Immature natural killer cell (primary cell): ENCODE measurements at regions not wholly inside any gene's neighbourhood (a gene's known extent, or its start where the extent isn't known, plus 50 kb on each side); places are given as distances from the start of the nearest gene placed in this dataset.

Experiments used
- DNase-seq, 3 donors: peaks; one replicate each; pipeline ENCODE4 v3.0.0; 2022; ENCODE audit warnings: mixed read lengths in 1 of 3
- H3K27ac Mint-ChIP-seq, 6 donors: one replicate each; pipeline ENCODE4 v1.8.0; 2020; ENCODE audit warnings: mixed read lengths in 6 of 6, mild to moderate bottlenecking in 5 of 6, inconsistent platforms in 4 of 6, moderate library complexity in 3 of 6
- H3K27me3 Mint-ChIP-seq, 3 donors: one replicate each; pipeline ENCODE4 v1.8.0; 2020 to 2021; ENCODE audit warnings: low read depth in 3 of 3, mild to moderate bottlenecking in 3 of 3, mixed read lengths in 3 of 3, moderate library complexity in 3 of 3, inconsistent platforms in 1 of 3
- H3K36me3 Mint-ChIP-seq, 3 donors: one replicate each; pipeline ENCODE4 v1.8.0; 2020; ENCODE audit warnings: mixed read lengths in 3 of 3, inconsistent platforms in 2 of 3, mild to moderate bottlenecking in 2 of 3
- H3K4me1 Mint-ChIP-seq, 2 donors: one replicate each; pipeline ENCODE4 v1.8.0; 2020; ENCODE audit warnings: inconsistent platforms in 2 of 2, mild to moderate bottlenecking in 2 of 2, mixed read lengths in 2 of 2, moderate library complexity in 1 of 2
- H3K4me3 Mint-ChIP-seq, 5 donors: one replicate each; pipeline ENCODE4 v1.8.0; 2020; ENCODE audit warnings: mild to moderate bottlenecking in 5 of 5, mixed read lengths in 5 of 5, inconsistent platforms in 3 of 5, moderate library complexity in 3 of 5
- H3K9me3 Mint-ChIP-seq, 6 donors: one replicate each; pipeline ENCODE4 v1.8.0; 2020; ENCODE audit warnings: mild to moderate bottlenecking in 6 of 6, mixed read lengths in 6 of 6, inconsistent platforms in 4 of 6, moderate library complexity in 3 of 6

DNA sequence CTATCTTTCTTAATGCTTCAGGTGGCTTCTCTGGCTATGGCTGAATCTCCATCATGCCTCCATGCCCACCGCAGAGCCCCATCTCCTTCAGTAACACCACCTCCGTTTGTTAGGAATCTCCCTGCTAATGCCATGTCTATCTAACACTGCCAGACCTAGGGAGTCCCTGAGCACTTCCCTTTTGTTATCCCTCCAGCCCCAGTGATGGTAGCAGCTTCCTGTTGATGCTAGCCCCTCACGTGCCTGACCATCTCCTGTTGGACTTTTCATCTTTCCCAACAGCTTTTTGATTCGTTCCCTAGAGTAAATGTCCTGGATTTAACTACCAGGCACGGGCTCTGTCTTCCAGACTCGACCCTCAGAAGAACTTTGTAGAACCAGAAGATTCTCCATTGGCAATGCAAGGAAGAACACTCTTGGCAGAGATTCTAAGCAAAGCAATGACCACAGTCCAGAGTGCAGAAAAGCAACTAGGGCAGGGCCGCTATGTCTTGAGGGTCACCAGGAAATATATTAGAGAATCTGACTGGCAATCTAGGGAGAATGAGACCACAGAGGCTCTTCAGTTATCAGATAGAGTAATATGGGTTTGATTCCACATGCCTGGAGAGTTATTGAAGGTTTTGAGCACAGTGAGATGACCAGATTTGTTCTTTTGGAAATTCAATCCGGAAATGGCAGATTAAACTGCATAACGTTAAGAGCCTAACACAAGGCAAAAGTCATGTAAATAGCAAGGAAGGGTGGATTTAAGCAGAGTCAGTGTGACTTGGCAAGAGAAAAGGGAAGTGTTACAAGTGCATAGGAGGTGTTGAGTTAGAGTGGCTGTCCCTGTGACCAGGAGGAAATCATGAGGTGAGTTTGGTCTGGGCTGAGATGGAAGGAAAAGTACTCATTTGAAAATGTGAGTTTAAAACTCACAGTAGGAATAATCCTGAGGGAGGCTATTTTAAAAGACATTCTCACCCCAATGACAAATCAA, 555.2 kb downstream of the ACTL7B start:
- Mint-ChIP-seq H3K27me3 (no peaks in the 10 kb centered on the region), H3K36me3 (peaks cover 0 to 4% (median 0%) of the 10 kb centered on the region in 3 donors), H3K4me1 (no peaks in the 10 kb centered on the region), H3K4me3 (no peak overlapping the region), H3K27ac (no peak overlapping the region), H3K9me3 (peaks cover 0 to 24% (median 9%) of the 10 kb centered on the region in 6 donors)
- no peak for DNase-seq

DNA sequence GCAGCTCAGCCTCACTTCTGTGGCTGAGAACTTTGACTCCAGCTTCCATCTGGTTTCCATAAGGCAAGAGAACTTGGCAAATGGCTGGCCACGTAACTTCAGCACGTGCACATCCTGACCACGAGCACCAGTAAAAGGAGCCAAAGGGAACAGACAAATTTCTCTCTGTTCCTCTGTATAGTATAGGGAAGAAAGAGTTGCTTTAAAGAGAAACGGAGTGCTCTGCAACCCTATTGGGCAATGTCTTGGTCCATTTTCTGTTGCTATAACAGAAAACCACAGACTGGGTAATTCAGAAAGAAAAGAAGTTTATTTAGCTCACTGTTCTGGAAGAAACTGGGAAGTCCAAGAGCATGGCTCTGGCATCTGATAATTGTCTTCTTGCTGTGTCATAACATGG, 558.7 kb downstream of the ACTL7B start:
- H3K27ac Mint-ChIP-seq: no peak overlapping the region
- no peaks in the 10 kb centered on the region for H3K36me3 Mint-ChIP-seq
- no peaks in the 10 kb centered on the region for H3K4me1 Mint-ChIP-seq
- H3K9me3 Mint-ChIP-seq: peaks cover 0 to 22% (median 5%) of the 10 kb centered on the region in 6 donors
- peaks cover 0 to 1% (median 0%) of the 10 kb centered on the region in 3 donors for H3K27me3 Mint-ChIP-seq
- DNase-seq: no peak
- H3K4me3 Mint-ChIP-seq: no peak overlapping the region

DNA sequence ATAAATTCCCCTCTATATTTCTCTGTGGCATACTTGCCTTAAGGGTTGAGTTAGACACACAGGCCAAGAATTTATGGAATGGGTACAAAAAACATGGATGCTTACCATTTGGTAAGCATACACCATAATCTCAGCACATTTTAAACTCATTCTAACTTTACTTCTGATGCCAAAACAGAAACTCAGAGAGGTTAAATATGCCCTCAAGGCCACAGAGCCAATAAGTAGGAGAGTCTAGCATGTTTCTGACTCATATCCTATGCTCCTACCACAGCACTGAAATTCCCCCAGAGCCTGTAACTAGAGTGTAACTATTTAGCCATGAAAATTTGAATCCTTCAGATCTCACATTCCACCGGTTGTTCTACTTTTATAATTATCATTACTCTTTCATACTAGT, 559.7 kb downstream of the ACTL7B start:
- DNase-seq: no peak
- peaks cover 0 to 22% (median 4%) of the 10 kb centered on the region in 6 donors for H3K9me3 Mint-ChIP-seq
- H3K27ac Mint-ChIP-seq: no peak overlapping the region
- no peak overlapping the region for H3K4me3 Mint-ChIP-seq
- no peaks in the 10 kb centered on the region for H3K4me1 Mint-ChIP-seq
- peaks cover 0 to 1% (median 0%) of the 10 kb centered on the region in 3 donors for H3K27me3 Mint-ChIP-seq
- H3K36me3 Mint-ChIP-seq: no peaks in the 10 kb centered on the region

DNA sequence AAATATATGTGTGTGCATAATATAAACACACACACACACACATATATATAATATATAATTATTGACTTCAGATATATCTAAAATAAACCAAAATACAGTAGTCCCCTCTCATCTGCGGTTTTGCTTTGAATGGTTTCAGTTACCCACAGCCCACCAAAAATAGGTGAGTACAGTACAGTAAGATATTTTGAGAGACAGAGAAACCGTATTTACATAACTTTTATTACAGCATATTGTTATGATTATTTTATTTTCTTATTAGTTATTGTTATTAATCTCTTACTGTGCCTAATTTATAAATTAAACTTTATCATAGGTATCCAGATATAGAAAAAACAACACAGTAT, 564.2 kb downstream of the ACTL7B start:
- Mint-ChIP-seq H3K4me3 (no peak overlapping the region), H3K36me3 (no peaks in the 10 kb centered on the region), H3K27ac (no peak overlapping the region), H3K4me1 (no peaks in the 10 kb centered on the region), H3K27me3 (peaks cover 2 to 3% (median 2%) of the 10 kb centered on the region in 3 donors), H3K9me3 (peaks cover 0 to 11% (median 5%) of the 10 kb centered on the region in 6 donors)
- DNase-seq: no peak

DNA sequence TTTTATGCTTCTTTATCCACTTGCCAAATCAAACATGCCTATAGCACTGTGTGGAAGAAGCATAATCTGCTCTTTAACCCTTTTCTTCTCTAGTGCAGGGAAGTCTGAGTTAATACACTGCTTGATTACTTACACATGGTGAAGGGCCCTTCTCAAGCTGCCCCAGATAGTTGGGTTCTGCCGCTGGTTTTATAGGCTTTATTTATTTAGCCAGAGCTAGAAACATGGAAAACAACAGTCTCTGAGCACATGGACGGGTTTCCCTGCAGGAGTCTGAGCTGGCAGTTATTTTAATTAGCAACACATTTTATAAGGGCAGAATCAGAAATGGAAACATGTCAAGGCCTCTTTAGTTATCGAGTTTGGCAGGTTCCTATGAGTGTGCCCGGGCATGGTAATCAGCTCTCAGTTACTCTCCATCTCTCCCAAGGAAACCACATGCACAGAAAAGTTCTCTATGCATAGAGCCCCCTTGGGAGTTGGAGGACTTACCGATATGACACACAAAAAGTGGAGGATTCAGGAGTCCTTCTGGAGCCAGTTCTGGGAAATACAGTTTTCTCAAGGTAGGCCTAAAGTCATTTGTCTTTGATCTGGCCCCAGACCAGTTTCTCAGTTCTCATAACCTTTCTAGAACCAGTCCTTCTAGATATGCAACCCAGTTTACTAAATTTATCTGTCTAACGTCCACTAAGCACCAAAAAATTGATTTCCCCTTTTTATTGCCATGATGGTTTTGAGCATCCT, 564.8 kb downstream of the ACTL7B start:
- Mint-ChIP-seq H3K9me3 (peaks cover 0 to 14% (median 5%) of the 10 kb centered on the region in 6 donors), H3K4me3 (no peak overlapping the region), H3K4me1 (no peaks in the 10 kb centered on the region)

DNA sequence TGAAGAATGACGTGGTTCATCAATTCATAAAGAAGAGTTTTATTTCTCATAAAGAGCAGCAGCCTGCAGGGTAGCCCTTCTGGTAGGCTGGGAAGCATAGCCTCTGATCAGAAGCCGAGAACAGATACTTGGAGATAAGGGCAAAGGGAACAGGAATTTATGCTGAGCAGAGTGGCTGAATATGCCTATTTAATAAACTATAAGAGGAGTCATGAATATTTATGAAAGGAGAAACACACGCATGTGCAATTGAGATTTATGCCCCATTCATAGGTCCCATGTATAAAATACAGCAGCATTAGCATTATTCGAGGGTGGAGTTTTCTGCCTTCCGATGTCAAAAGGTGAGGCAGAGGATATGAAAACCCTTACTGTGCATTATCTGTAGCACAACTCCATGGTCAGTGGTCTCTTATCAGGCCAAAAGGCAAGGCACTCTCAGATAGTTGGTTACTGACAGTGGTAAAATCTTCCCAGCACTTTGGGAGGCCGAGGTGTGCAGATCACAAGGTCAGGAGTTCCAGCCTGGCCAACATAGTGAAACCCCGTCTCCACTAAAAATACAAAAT, 569.1 kb downstream of the ACTL7B start:
- DNase-seq: no peak
- Mint-ChIP-seq H3K4me1 (no peaks in the 10 kb centered on the region), H3K27ac (no peak overlapping the region), H3K27me3 (peaks cover 1 to 2% (median 2%) of the 10 kb centered on the region in 3 donors), H3K4me3 (no peak overlapping the region), H3K36me3 (no peaks in the 10 kb centered on the region), H3K9me3 (peaks cover 0 to 18% (median 3%) of the 10 kb centered on the region in 6 donors)

More for the DNA sequence above, 564.8 kb downstream of the ACTL7B start:
- DNase-seq: no peak
- Mint-ChIP-seq H3K27ac (no peak overlapping the region), H3K27me3 (peaks cover 2 to 3% (median 2%) of the 10 kb centered on the region in 3 donors), H3K36me3 (no peaks in the 10 kb centered on the region)

DNA sequence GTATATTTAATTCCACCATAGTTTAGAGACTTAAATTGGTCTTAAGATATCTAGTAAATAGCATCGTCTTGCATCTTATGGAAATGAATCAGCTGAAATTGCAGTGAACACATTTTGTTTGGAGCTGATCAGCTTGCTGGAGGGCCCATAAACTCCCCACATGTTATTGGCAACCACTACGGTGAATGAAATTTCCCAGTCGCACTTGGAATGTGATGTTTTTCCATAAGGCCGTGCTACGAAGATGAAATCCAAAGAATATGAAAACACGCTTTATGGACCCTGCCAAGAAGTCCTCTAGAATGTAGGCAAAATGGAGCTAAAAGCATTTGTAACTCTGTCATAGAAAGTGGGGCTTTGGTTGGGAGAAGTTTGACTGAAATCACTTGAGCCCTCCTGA, 572.1 kb downstream of the ACTL7B start:
- Mint-ChIP-seq H3K4me1 (no peaks in the 10 kb centered on the region), H3K9me3 (peaks cover 0 to 28% (median 6%) of the 10 kb centered on the region in 6 donors), H3K4me3 (no peak overlapping the region), H3K27me3 (peaks cover 1 to 2% (median 1%) of the 10 kb centered on the region in 3 donors), H3K36me3 (peaks cover 0 to 4% (median 0%) of the 10 kb centered on the region in 3 donors), H3K27ac (no peak overlapping the region)
- DNase-seq: no peak

DNA sequence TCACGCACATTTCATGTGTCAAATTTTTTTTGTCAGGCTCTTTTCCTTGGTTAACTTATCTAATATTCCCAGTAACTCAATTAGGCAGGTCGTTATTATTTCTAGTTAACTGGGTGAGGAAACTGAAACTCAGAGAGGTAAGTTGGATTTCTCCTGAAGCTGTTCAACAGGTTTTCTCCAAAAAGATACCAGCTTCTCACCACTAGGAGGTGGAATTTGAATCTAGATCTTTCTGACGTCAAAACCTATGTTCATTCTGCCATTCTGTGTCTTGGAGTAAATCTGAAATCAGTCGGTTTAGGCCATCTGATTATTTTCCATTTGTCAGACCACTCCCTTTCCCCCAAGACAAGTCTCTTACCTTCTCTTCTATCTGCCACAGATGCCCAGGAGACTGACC, 572.9 kb downstream of the ACTL7B start:
- peaks cover 0 to 30% (median 6%) of the 10 kb centered on the region in 6 donors for H3K9me3 Mint-ChIP-seq
- peaks cover 0 to 4% (median 0%) of the 10 kb centered on the region in 3 donors for H3K36me3 Mint-ChIP-seq
- peaks cover 0 to 1% (median 0%) of the 10 kb centered on the region in 3 donors for H3K27me3 Mint-ChIP-seq
- H3K27ac Mint-ChIP-seq: no peak overlapping the region
- H3K4me3 Mint-ChIP-seq: no peak overlapping the region
- no peaks in the 10 kb centered on the region for H3K4me1 Mint-ChIP-seq
- DNase-seq: no peak

DNA sequence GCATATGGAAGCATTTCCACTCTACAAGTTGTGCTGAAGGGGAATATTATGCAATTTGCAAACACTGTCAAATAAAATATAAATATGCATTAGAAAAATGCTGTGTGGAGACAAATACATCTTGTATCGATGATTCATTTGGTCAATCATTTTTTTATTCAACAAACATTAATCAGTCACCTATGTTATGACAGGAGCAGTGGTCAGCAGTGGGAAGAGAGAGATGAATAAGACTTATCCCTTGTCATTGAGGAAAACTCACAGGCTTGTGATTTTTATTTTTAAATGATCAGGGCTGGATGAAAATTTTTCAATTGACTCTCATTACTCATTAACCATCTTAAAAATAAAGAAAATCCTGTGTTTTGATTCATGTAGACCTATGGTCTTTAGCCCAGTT, 574.1 kb downstream of the ACTL7B start:
- Mint-ChIP-seq H3K27ac (no peak overlapping the region), H3K9me3 (peaks cover 0 to 41% (median 6%) of the 10 kb centered on the region in 6 donors), H3K4me3 (no peak overlapping the region)

DNA sequence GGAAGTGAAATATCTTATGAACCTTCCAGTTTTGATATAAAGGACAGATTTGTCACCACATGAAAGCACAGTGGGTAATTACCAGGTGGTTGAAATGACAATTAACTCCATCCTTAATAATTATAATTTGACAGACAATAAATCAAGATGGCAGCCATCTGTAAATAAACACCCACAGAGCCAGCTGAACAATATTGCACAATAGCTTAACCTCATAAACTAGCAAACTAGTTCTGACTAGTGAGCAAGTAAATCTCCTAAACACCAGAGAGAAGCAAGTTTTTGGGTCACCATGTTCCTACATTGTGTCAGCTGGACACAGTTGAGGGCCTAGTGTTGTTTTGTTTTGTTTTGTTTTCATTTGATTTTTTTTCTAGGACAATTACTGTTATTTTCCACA, 577.4 kb downstream of the ACTL7B start:
- Mint-ChIP-seq H3K27me3 (peaks cover 0 to 1% (median 0%) of the 10 kb centered on the region in 3 donors), H3K27ac (no peak overlapping the region), H3K4me1 (no peaks in the 10 kb centered on the region), H3K4me3 (no peak overlapping the region), H3K9me3 (peaks cover 0 to 42% (median 2%) of the 10 kb centered on the region in 6 donors), H3K36me3 (peaks cover 0 to 4% (median 0%) of the 10 kb centered on the region in 3 donors)
- DNase-seq: no peak

More for the DNA sequence above, 574.1 kb downstream of the ACTL7B start:
- peaks cover 0 to 1% (median 0%) of the 10 kb centered on the region in 3 donors for H3K27me3 Mint-ChIP-seq
- H3K36me3 Mint-ChIP-seq: peaks cover 0 to 4% (median 0%) of the 10 kb centered on the region in 3 donors
- DNase-seq: no peak
- no peaks in the 10 kb centered on the region for H3K4me1 Mint-ChIP-seq

DNA sequence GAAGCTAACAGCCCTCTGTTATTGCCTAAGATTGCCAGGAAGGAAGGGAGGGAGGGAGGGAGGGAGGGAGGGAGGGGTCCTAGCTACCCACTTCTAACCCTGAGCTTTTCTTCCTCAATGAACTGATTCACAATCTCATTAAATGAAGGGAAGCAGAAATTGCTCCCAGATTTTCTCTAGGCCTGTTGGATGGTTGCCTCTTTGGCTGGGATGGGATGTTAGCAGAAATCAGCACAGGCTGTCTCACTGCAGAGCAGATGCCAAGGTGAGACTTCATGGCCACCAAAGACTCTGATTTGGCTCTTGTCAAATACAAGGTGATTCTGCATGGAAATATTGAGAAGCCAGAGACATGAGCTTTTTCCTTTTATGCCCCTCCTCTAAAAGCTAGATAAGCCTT, 578.6 kb downstream of the ACTL7B start:
- no peaks in the 10 kb centered on the region for H3K4me1 Mint-ChIP-seq
- H3K9me3 Mint-ChIP-seq: peaks cover 0 to 42% (median 2%) of the 10 kb centered on the region in 6 donors
- no peak overlapping the region for H3K27ac Mint-ChIP-seq
- no peak overlapping the region for H3K4me3 Mint-ChIP-seq
- no peak for DNase-seq
- H3K36me3 Mint-ChIP-seq: peaks cover 0 to 4% (median 0%) of the 10 kb centered on the region in 3 donors
- H3K27me3 Mint-ChIP-seq: peaks cover 0 to 1% (median 0%) of the 10 kb centered on the region in 3 donors

DNA sequence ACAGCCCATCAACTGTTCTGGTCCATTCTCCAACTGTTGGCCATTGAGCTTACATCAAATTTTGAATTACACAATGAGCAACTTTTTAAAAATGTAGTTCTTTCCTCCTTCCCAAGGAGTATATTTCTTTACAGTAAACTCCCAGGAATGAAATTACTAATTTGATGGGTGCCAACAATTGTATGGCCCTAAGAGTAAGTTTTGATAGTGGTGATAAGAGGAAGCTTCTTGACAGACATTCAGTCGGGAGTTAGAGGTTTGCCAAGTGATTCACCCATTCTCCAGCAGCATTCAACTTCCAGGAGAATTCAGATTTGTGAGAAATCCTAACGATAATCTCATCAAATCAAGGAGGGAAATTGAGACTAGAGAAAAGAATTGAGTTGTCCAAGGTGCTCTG, 579.9 kb downstream of the ACTL7B start:
- peaks cover 0 to 42% (median 4%) of the 10 kb centered on the region in 6 donors for H3K9me3 Mint-ChIP-seq
- no peak overlapping the region for H3K27ac Mint-ChIP-seq
- no peak overlapping the region for H3K4me3 Mint-ChIP-seq

DNA sequence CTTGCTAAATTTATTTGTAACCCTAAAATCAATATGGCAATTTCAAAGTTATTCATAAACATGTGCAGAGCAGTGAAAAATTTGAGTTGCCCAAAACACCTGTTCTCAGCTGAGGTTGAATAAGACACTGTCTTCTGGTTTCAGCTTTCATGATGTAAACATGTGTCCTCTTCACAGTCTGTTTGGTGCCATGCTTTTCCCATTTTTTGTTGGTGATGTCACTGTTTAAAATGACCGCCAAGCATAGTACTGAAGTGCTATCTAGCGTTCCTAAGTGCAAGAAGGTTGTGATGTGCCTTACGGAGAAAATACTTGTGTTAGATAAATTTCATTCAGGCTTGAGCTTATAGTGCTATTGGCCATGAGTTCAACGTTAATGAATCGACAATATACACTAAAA, 580.8 kb downstream of the ACTL7B start:
- no peak overlapping the region for H3K27ac Mint-ChIP-seq
- H3K4me3 Mint-ChIP-seq: no peak overlapping the region

More for the DNA sequence above, 579.9 kb downstream of the ACTL7B start:
- peaks cover 0 to 1% (median 0%) of the 10 kb centered on the region in 3 donors for H3K27me3 Mint-ChIP-seq
- DNase-seq: no peak
- H3K36me3 Mint-ChIP-seq: peaks cover 0 to 4% (median 0%) of the 10 kb centered on the region in 3 donors
- H3K4me1 Mint-ChIP-seq: no peaks in the 10 kb centered on the region

More for the DNA sequence above, 580.8 kb downstream of the ACTL7B start:
- no peak for DNase-seq
- Mint-ChIP-seq H3K36me3 (peaks cover 0 to 4% (median 0%) of the 10 kb centered on the region in 3 donors), H3K27me3 (peaks cover 0 to 1% (median 0%) of the 10 kb centered on the region in 3 donors), H3K9me3 (peaks cover 0 to 32% (median 3%) of the 10 kb centered on the region in 6 donors), H3K4me1 (no peaks in the 10 kb centered on the region)
